ENCODE measurements at regions not wholly inside any gene's neighbourhood (a gene's known extent, or its start where the extent isn't known, plus 50 kb on each side); places are given as distances from the start of the nearest gene placed in this dataset.

DNA sequence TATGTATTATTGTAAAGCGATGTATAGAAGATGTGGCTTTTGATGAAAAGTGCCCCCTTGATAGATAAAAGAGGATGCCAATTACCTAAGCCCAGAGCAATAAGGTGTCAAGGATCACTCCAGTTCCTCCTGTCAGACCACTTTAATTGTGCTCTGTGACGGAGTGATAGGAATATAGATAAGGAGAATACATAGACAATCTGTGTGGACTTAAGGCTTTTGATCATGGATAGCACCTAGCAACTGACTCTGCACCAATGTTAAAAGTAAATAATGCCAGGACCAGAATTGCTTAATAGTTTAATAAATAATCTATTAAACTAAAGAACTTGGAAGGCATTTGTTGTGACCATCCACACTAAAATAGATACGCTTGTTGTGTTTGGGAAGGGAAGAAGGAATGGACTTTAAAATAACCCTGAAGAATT, 390.7 kb upstream of the ARGLU1 start:
- TF ChIP-seq EZH2 (IDR thresholded peaks at IDR 0.05): no peak
- no peak for TF ChIP-seq POLR2AphosphoS5 (IDR thresholded peaks at IDR 0.05; ENCODE audit: borderline replicate concordance, low read depth, low read length)
- no peak for TF ChIP-seq FOXP2 (optimal IDR thresholded peaks at IDR 0.05; ENCODE audit: control extremely low read depth, extremely low read length, insufficient read depth)

Data from SK-N-MC (cell line).